ENCODE measurements at regions not wholly inside any gene's neighbourhood (a gene's known extent, or its start where the extent isn't known, plus 50 kb on each side); places are given as distances from the start of the nearest gene placed in this dataset.

GRCh38 chr11:92725352-92725751 lies 244.1 kb upstream of the MTNR1B start:
- TF ChIP-seq CTCF (IDR thresholded peaks at IDR 0.05) = no peak
- TF ChIP-seq POLR2A (IDR thresholded peaks at IDR 0.05) = no peak

Measured in heart left ventricle (tissue), 13 donors.